ENCODE measurements at regions not wholly inside any gene's neighbourhood (a gene's known extent, or its start where the extent isn't known, plus 50 kb on each side); places are given as distances from the start of the nearest gene placed in this dataset.

DNA sequence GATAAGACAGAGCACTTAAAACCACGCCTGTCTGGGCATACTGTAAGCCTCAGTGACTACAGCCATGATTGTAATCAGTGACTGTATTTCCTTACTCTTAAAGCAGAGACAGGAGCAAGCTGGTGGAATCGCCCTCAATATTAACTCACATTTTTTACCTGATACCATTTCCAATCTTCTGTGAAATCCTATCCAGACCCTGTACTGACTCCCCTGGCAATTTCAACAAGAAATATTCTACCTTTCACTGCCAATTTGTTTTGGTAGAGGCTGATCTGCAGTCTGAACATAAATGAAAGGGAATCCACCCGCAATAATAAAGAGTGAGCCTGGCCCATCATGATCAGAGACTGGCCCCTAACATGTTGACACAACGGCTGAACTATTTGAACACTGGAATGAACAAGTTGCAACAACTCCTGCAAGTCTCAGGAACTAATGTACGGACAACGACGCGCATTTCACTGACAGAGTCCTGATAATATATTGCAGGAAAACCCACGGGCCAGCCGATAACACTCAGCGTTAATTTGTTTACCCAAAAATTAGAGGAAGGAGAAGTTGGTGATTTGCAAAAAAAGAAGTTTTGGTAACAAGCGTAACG lies 195.5 kb upstream of the BTG1 start:
- Histone ChIP-seq H3K4me3 (ENCODE audit: low read depth, low read length) (no peak overlapping the region), H3K27me3 (ENCODE audit: control insufficient read depth, insufficient read depth, low read length) (no peaks in the 10 kb centered on the region), H2AFZ (peak overlapping the region; percentile 62), H3K36me3 (ENCODE audit: control insufficient read depth, insufficient read depth, low read length) (no peaks in the 10 kb centered on the region), H3K4me2 (ENCODE audit: low read length) (peak overlapping the region; percentile 33), H3K4me1 (no peaks in the 10 kb centered on the region), H3K79me2 (no peaks in the 10 kb centered on the region), H3K9me3 (ENCODE audit: control insufficient read depth, low read length) (no peaks in the 10 kb centered on the region), H3K9ac (no peak overlapping the region), H3K27ac (no peak overlapping the region)
- TF ChIP-seq, protein P1, sequence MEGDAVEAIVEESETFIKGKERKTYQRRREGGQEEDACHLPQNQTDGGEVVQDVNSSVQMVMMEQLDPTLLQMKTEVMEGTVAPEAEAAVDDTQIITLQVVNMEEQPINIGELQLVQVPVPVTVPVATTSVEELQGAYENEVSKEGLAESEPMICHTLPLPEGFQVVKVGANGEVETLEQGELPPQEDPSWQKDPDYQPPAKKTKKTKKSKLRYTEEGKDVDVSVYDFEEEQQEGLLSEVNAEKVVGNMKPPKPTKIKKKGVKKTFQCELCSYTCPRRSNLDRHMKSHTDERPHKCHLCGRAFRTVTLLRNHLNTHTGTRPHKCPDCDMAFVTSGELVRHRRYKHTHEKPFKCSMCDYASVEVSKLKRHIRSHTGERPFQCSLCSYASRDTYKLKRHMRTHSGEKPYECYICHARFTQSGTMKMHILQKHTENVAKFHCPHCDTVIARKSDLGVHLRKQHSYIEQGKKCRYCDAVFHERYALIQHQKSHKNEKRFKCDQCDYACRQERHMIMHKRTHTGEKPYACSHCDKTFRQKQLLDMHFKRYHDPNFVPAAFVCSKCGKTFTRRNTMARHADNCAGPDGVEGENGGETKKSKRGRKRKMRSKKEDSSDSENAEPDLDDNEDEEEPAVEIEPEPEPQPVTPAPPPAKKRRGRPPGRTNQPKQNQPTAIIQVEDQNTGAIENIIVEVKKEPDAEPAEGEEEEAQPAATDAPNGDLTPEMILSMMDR (IDR thresholded peaks at IDR 0.05) = no peak

DNA sequence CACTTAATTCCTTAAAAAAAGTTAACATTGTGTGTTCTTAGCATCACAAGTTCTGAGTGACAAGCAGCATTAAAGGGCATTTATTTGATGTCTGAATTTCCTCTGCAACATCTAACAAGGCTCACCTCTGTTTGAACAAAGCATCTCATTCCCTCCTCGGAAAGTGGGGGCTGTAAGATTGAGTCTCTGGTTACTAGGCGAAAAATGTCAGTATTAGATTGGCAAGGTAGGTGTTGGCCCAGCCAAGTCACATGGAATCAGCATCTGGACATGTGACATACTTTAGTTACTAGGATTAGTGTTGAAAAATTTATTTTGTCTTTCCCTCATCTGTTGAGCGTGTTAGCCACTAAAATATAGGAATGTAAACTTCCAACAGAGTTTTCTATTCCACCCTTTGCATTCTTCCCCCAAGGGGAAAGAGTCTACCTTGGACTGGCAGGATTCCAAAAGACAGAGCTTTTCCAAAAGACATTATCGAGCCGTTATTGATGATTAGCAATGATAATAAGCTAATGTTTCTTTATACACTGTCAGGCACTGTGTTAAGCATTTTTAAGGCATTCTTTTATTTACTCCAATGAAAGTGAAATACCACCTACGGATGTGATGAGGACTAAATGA lies 194.9 kb upstream of the BTG1 start:
- H3K9me3 ChIP-seq (ENCODE audit: control insufficient read depth, low read length) = no peaks in the 10 kb centered on the region
- TF ChIP-seq, protein P1 (IDR thresholded peaks at IDR 0.05) = no peak
- no peak overlapping the region for H2AFZ ChIP-seq
- no peaks in the 10 kb centered on the region for H3K4me1 ChIP-seq
- no peaks in the 10 kb centered on the region for H3K27me3 ChIP-seq (ENCODE audit: control insufficient read depth, insufficient read depth, low read length)
- no peaks in the 10 kb centered on the region for H3K36me3 ChIP-seq (ENCODE audit: control insufficient read depth, insufficient read depth, low read length)
- H3K4me2 ChIP-seq (ENCODE audit: low read length) = peak overlapping the region; percentile 33
- H3K27ac ChIP-seq = no peak overlapping the region
- no peaks in the 10 kb centered on the region for H3K79me2 ChIP-seq
- no peak overlapping the region for H3K9ac ChIP-seq
- H3K4me3 ChIP-seq (ENCODE audit: low read depth, low read length) = no peak overlapping the region

DNA sequence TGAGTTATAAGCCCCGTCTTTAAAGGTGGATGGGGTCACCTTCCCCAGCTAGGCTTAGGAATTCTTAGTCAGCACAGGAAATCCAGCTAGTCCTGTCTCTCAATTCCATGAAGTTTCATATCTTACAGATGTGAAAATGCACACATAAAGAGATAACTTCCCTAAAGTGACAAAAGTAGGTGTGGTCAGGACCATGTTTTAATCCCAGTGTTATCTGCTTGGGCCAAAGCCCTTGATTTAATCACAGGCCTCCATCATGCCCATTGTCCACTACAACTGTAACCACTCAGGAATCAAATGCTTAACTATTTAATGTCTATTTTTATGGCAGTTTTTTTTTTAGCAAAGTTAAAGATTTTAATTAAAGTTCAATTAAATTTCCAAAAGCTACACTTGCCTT lies 194.4 kb upstream of the BTG1 start:
- Histone ChIP-seq H3K27ac (no peak overlapping the region), H3K27me3 (ENCODE audit: control insufficient read depth, insufficient read depth, low read length) (no peaks in the 10 kb centered on the region), H3K4me2 (ENCODE audit: low read length) (no peak overlapping the region), H3K9ac (no peak overlapping the region), H2AFZ (no peak overlapping the region), H3K9me3 (ENCODE audit: control insufficient read depth, low read length) (no peaks in the 10 kb centered on the region), H3K4me3 (ENCODE audit: low read depth, low read length) (no peak overlapping the region), H3K36me3 (ENCODE audit: control insufficient read depth, insufficient read depth, low read length) (no peaks in the 10 kb centered on the region), H3K4me1 (no peaks in the 10 kb centered on the region), H3K79me2 (no peaks in the 10 kb centered on the region)
- TF ChIP-seq, protein P1 (IDR thresholded peaks at IDR 0.05) = no peak

DNA sequence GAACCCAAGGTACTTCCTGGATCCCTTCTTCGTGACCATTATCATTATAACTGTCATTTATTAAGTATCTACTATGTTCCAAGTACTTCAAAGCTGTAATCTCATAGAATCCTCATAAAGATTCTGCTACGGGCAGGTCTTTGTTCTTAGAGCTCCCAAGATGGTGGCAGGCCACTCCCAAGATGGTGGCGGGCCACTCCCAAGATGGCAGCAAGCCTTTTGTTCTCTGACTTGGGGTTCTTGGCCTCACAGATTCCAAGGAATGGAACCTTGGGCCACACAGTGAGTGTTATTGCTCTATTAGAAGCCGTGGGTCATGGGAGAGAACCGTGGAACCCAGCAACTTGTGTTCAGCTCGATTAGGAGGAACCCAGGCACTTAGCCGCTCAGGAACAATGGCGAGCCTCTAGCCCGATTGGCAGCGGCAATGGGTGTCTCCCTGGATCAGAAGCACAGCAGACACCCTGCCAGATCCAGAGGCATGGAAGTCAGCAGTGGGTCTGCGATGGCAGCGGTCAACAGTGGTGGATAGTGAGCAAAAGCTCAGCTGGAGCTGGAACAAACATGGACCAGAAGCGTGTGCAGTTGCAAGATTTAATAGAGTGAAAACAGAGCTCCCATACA lies 193.7 kb upstream of the BTG1 start:
- Histone ChIP-seq H2AFZ (peak overlapping the region; percentile 28), H3K4me2 (ENCODE audit: low read length) (no peak overlapping the region), H3K9me3 (ENCODE audit: control insufficient read depth, low read length) (no peaks in the 10 kb centered on the region), H3K27ac (no peak overlapping the region), H3K79me2 (no peaks in the 10 kb centered on the region), H3K36me3 (ENCODE audit: control insufficient read depth, insufficient read depth, low read length) (no peaks in the 10 kb centered on the region), H3K4me3 (ENCODE audit: low read depth, low read length) (no peak overlapping the region), H3K27me3 (ENCODE audit: control insufficient read depth, insufficient read depth, low read length) (no peaks in the 10 kb centered on the region), H3K9ac (no peak overlapping the region), H3K4me1 (no peaks in the 10 kb centered on the region)
- TF ChIP-seq, protein P1 (IDR thresholded peaks at IDR 0.05) = no peak
